ENCODE measurements at regions not wholly inside any gene's neighbourhood (a gene's known extent, or its start where the extent isn't known, plus 50 kb on each side); places are given as distances from the start of the nearest gene placed in this dataset.

DNA sequence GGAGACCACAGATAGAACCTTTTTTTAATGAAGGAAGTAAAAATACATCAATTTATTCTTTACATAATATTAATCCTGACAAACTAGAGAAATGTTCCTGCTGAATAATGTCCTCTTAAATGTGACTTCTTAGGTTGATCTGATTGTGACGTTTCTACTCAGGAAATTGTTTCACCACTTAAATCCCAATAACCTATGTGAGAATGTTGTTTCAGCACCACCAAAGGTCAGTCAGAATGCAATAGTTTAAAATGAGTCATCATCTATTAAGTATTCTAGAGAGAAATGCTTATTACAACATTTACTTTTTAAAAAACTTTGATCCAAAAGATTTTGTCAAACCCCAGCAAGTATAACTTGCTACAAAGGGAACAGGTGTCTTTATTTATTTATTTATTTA lies 155.4 kb upstream of the CACNA2D1 start:
- TF ChIP-seq, protein P1, sequence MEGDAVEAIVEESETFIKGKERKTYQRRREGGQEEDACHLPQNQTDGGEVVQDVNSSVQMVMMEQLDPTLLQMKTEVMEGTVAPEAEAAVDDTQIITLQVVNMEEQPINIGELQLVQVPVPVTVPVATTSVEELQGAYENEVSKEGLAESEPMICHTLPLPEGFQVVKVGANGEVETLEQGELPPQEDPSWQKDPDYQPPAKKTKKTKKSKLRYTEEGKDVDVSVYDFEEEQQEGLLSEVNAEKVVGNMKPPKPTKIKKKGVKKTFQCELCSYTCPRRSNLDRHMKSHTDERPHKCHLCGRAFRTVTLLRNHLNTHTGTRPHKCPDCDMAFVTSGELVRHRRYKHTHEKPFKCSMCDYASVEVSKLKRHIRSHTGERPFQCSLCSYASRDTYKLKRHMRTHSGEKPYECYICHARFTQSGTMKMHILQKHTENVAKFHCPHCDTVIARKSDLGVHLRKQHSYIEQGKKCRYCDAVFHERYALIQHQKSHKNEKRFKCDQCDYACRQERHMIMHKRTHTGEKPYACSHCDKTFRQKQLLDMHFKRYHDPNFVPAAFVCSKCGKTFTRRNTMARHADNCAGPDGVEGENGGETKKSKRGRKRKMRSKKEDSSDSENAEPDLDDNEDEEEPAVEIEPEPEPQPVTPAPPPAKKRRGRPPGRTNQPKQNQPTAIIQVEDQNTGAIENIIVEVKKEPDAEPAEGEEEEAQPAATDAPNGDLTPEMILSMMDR (IDR thresholded peaks at IDR 0.05; ENCODE audit: low read length) = no peak
- TF ChIP-seq EZH2 (optimal IDR thresholded peaks at IDR 0.05; ENCODE audit: low read depth, low read length) = no peak
- TF ChIP-seq EZH2phosphoT487 (IDR thresholded peaks at IDR 0.05; ENCODE audit: low read length) = no peak

All from MM.1S (cell line).